ENCODE measurements at regions not wholly inside any gene's neighbourhood (a gene's known extent, or its start where the extent isn't known, plus 50 kb on each side); places are given as distances from the start of the nearest gene placed in this dataset.

DNA sequence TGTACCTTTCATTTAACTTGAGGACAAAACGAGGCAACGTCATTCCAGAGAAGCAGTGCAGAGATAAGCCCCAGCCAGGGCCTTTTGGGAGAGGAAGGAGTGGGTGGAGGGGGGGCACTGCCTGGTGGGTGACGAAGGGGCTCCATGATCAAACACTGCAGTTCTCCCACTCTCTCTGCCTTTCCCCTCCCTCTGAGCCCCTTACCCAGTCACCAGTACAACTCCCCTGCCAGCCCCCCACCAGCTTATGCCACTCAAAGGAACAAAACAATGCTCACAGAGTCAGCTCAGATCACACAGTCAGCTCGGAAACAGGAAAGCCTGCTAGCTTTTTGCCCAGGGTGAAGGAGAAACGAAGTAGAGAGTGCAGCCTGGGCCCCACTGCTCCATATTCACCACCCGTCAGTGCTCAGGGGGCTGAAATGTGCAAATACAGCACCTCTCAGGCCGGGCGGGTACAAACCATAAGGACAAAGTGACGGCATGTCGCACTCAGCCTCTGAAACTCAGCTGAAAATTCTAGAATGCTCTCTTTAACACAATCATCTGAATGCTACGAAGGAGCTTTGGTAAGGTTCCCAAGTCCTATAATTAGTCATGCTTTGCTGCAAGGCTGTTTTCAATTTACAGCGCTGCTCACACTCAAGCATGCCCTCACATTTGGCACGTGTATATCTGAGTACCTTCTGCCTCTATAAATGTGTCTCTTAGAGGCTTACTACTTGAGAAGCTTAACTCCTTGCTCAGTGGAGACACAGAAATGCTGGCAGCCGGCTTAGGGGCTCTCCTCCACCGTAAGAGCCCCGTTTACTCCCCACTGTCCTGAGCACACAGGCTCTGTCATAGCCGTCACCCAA, 65.8 kb upstream of the RAB4A start:
- intact Hi-C loops (cut with micrococcal nuclease), result no loop called here
- H3K4me2 ChIP-seq (replicated peaks; ENCODE audit: extremely low read depth, low read length, poor library complexity, severe bottlenecking), result no peak overlapping the region
- H2AFZ ChIP-seq (ENCODE audit: insufficient read depth, low read depth, low read length, poor library complexity, severe bottlenecking), result no peak overlapping the region
- Mint-ChIP-seq H3K9me3 (peaks cover 0 to 4% (median 2%) of the 10 kb centered on the region in 7 donors), H3K4me1 (peaks cover 5% of the 10 kb centered on the region), H3K36me3 (peaks cover 0 to 2% of the 10 kb centered on the region in 2 donors), H3K27me3 (ENCODE audit: low read depth in 3 of 3) (peaks cover 0 to 4% (median 2%) of the 10 kb centered on the region in 3 donors), H3K4me3 (no peak overlapping the region), H3K27ac (no peak overlapping the region)
- no peaks in the 10 kb centered on the region for H3K27me3 ChIP-seq (ENCODE audit: control insufficient read depth in 2 of 2, insufficient read depth in 2 of 2, low read length in 2 of 2)
- H4K20me1 ChIP-seq (ENCODE audit: insufficient read depth, low read length), result no peaks in the 10 kb centered on the region
- no peaks in the 10 kb centered on the region for H3K36me3 ChIP-seq (replicated peaks in 1 of 2; ENCODE audit: control insufficient read depth in 1 of 2, insufficient read depth in 2 of 2, low read length in 2 of 2)
- H3K27ac ChIP-seq (ENCODE audit: low read depth in 1 of 2, low read length in 2 of 2), result no peak overlapping the region
- H3K9me3 ChIP-seq (replicated peaks in 1 of 2; ENCODE audit: control insufficient read depth in 1 of 2, insufficient read depth in 1 of 2, low read length in 2 of 2), result peaks cover 0 to 4% of the 10 kb centered on the region in 2 donors
- no peak for DNase-seq
- WGBS (ENCODE audit: insufficient coverage), result 98% methylated on average over 9 of the region's 17 CpGs
- peaks cover 4 to 5% of the 10 kb centered on the region in 2 donors for H3K4me1 ChIP-seq (ENCODE audit: control insufficient read depth in 1 of 2, insufficient read depth in 2 of 2, low read length in 2 of 2)
- H3K4me3 ChIP-seq (replicated peaks in 1 of 3; ENCODE audit: low read depth in 2 of 3, low read length in 3 of 3), result no peak overlapping the region
- no peak overlapping the region for H3K9ac ChIP-seq (ENCODE audit: insufficient read depth, low read length, poor library complexity, severe bottlenecking)
- TF ChIP-seq, protein P1, sequence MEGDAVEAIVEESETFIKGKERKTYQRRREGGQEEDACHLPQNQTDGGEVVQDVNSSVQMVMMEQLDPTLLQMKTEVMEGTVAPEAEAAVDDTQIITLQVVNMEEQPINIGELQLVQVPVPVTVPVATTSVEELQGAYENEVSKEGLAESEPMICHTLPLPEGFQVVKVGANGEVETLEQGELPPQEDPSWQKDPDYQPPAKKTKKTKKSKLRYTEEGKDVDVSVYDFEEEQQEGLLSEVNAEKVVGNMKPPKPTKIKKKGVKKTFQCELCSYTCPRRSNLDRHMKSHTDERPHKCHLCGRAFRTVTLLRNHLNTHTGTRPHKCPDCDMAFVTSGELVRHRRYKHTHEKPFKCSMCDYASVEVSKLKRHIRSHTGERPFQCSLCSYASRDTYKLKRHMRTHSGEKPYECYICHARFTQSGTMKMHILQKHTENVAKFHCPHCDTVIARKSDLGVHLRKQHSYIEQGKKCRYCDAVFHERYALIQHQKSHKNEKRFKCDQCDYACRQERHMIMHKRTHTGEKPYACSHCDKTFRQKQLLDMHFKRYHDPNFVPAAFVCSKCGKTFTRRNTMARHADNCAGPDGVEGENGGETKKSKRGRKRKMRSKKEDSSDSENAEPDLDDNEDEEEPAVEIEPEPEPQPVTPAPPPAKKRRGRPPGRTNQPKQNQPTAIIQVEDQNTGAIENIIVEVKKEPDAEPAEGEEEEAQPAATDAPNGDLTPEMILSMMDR (IDR thresholded peaks at IDR 0.05), result no peak
- no peaks in the 10 kb centered on the region for H3K79me2 ChIP-seq (ENCODE audit: insufficient read depth, low read length)

DNA sequence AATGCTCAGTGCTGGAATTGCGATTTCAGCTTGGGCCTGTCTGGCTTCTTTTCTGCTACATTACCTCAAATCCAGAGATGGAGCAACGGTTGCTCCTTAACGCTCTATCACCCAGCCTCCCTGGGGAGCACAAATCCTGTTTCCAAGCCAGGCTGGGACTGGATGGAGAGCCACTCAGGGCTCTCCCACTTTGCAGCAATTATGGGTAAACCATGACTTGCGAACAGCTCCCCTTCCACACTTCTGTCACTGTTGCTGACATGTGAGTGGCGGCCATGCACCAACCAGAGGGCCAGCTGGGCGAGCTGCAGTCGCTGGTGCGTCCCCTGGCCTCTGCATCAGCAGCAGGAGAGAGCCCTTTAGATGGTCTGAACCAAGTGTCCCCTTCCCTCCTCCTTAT, 65.1 kb upstream of the RAB4A start:
- Histone ChIP-seq H3K79me2 (ENCODE audit: insufficient read depth, low read length) (no peaks in the 10 kb centered on the region), H3K27ac (ENCODE audit: low read depth in 1 of 2, low read length in 2 of 2) (no peak overlapping the region), H3K4me3 (replicated peaks in 1 of 3; ENCODE audit: low read depth in 2 of 3, low read length in 3 of 3) (no peak overlapping the region), H3K27me3 (ENCODE audit: control insufficient read depth in 2 of 2, insufficient read depth in 2 of 2, low read length in 2 of 2) (no peaks in the 10 kb centered on the region), H3K9ac (ENCODE audit: insufficient read depth, low read length, poor library complexity, severe bottlenecking) (no peak overlapping the region), H3K4me1 (ENCODE audit: control insufficient read depth in 1 of 2, insufficient read depth in 2 of 2, low read length in 2 of 2) (no peaks in the 10 kb centered on the region), H3K36me3 (replicated peaks in 1 of 2; ENCODE audit: control insufficient read depth in 1 of 2, insufficient read depth in 2 of 2, low read length in 2 of 2) (no peaks in the 10 kb centered on the region), H3K9me3 (replicated peaks in 1 of 2; ENCODE audit: control insufficient read depth in 1 of 2, insufficient read depth in 1 of 2, low read length in 2 of 2) (peaks cover 0 to 4% of the 10 kb centered on the region in 2 donors), H2AFZ (ENCODE audit: insufficient read depth, low read depth, low read length, poor library complexity, severe bottlenecking) (no peak overlapping the region), H4K20me1 (ENCODE audit: insufficient read depth, low read length) (no peaks in the 10 kb centered on the region), H3K4me2 (replicated peaks; ENCODE audit: extremely low read depth, low read length, poor library complexity, severe bottlenecking) (no peak overlapping the region)
- H3K27ac Mint-ChIP-seq, result no peak overlapping the region
- intact Hi-C loops (cut with micrococcal nuclease), result no loop called here
- no peak overlapping the region for H3K4me3 Mint-ChIP-seq
- TF ChIP-seq, protein P1 (IDR thresholded peaks at IDR 0.05), result no peak
- no peak for DNase-seq
- WGBS (ENCODE audit: insufficient coverage), result 96% methylated on average over 8 of the region's 8 CpGs
- H3K36me3 Mint-ChIP-seq, result no peaks in the 10 kb centered on the region
- H3K9me3 Mint-ChIP-seq, result peaks cover 0 to 4% (median 2%) of the 10 kb centered on the region in 7 donors
- H3K4me1 Mint-ChIP-seq, result no peaks in the 10 kb centered on the region
- peaks cover 0 to 4% (median 2%) of the 10 kb centered on the region in 3 donors for H3K27me3 Mint-ChIP-seq (ENCODE audit: low read depth in 3 of 3)

Measured in CD14-positive monocyte (primary cell).